Breast epithelium (tissue), 3 donors: ENCODE measurements at regions not wholly inside any gene's neighbourhood (a gene's known extent, or its start where the extent isn't known, plus 50 kb on each side); places are given as distances from the start of the nearest gene placed in this dataset.

Experiments
- POLR2AphosphoS5 ChIP-seq, 3 donors: sonication (generic); formaldehyde crosslinking; IDR thresholded peaks; one replicate each; pipeline ENCODE4 v1.6.1; 2017; ENCODE audit warnings: antibody characterized with exemption in 3 of 3
- TF ChIP-seq, protein P1 (sequence below), 3 donors: fragments of 450-650 bp; IDR thresholded peaks; one replicate each; pipeline ENCODE4 v1.5.1; 2016 to 2017; ENCODE audit warnings: antibody characterized with exemption in 3 of 3, mild to moderate bottlenecking in 3 of 3, moderate library complexity in 3 of 3

DNA sequence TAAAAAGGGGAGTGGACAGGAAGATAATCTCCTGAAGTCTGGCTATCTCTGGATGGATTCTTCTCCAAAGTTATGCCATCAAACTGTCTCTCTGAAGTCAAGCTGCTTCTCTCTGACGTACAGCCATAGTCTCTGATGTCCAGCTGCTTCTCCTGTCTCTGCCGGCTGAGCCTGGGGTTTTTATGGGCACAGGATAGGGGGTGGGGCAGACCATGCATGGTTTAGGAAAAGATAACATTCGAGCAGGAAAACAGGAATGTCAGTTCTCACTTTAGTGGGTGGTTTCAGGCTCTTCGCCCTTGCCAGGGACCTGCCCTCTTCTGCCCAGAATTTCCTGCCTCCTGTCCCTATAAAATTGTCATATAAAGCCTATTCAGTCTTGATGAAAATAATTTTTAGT, 110.9 kb upstream of the ROBO1 start:
- no peak for TF ChIP-seq POLR2AphosphoS5 (IDR thresholded peaks at IDR 0.05)
- TF ChIP-seq, protein P1, sequence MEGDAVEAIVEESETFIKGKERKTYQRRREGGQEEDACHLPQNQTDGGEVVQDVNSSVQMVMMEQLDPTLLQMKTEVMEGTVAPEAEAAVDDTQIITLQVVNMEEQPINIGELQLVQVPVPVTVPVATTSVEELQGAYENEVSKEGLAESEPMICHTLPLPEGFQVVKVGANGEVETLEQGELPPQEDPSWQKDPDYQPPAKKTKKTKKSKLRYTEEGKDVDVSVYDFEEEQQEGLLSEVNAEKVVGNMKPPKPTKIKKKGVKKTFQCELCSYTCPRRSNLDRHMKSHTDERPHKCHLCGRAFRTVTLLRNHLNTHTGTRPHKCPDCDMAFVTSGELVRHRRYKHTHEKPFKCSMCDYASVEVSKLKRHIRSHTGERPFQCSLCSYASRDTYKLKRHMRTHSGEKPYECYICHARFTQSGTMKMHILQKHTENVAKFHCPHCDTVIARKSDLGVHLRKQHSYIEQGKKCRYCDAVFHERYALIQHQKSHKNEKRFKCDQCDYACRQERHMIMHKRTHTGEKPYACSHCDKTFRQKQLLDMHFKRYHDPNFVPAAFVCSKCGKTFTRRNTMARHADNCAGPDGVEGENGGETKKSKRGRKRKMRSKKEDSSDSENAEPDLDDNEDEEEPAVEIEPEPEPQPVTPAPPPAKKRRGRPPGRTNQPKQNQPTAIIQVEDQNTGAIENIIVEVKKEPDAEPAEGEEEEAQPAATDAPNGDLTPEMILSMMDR (IDR thresholded peaks at IDR 0.05) = no peak
